GM23338 (cell line): ENCODE measurements at regions not wholly inside any gene's neighbourhood (a gene's known extent, or its start where the extent isn't known, plus 50 kb on each side); places are given as distances from the start of the nearest gene placed in this dataset.

Source experiments
- ATAC-seq: fragments of 200-7000 bp; cut with Tn5 transposase; 3 replicates; pipeline ENCODE4 v1.9.1; 2020
- DNase-seq: peaks from one replicate; pipeline ENCODE4 v3.0.0-alpha.2; 2015; ENCODE audit warnings: low spot score
- H2AFZ ChIP-seq: fragments of 200-600 bp; sonication (generic); 2 replicates; pipeline ENCODE4 v1.8.0; 2016; ENCODE audit warnings: antibody characterized with exemption, mild to moderate bottlenecking, moderate library complexity
- H3F3A ChIP-seq: fragments of 200-600 bp; sonication (generic); replicated peaks from 2 replicates; pipeline ENCODE4 v1.8.0; 2017; ENCODE audit warnings: antibody characterized with exemption, mixed run types, low read depth
- H3K27ac ChIP-seq: fragments of 200-600 bp; sonication (generic); 2 replicates; pipeline ENCODE4 v1.6.1; 2016; ENCODE audit warnings: low read depth
- H3K27me3 ChIP-seq: fragments of 200-600 bp; sonication (generic); 2 replicates; pipeline ENCODE4 v1.8.0; 2016; ENCODE audit warnings: mild to moderate bottlenecking, mixed run types, moderate library complexity; ENCODE audit not compliant: insufficient read depth
- H3K36me3 ChIP-seq: fragments of 200-600 bp; sonication (generic); 2 replicates; pipeline ENCODE4 v1.8.0; 2016; ENCODE audit warnings: mild to moderate bottlenecking; ENCODE audit not compliant: insufficient read depth
- H3K4me1 ChIP-seq: fragments of 200-600 bp; sonication (generic); 2 replicates; pipeline ENCODE4 v1.8.0; 2016; ENCODE audit warnings: mild to moderate bottlenecking, moderate library complexity; ENCODE audit not compliant: insufficient read depth
- H3K4me2 ChIP-seq: fragments of 200-600 bp; sonication (generic); 2 replicates; pipeline ENCODE4 v1.7.1; 2017; ENCODE audit warnings: mixed run types
- H3K4me3 ChIP-seq: fragments of 200-600 bp; sonication (generic); 2 replicates; pipeline ENCODE4 v1.6.1; 2016; ENCODE audit warnings: mixed run types
- H3K79me2 ChIP-seq: fragments of 200-600 bp; sonication (generic); replicated peaks from 2 replicates; pipeline ENCODE4 v1.8.0; 2017; ENCODE audit warnings: mild to moderate bottlenecking; ENCODE audit not compliant: insufficient read depth
- H3K9me2 ChIP-seq: fragments of 200-600 bp; sonication (generic); 2 replicates; pipeline ENCODE4 v1.8.0; 2017; ENCODE audit not compliant: insufficient read depth
- H4K20me1 ChIP-seq: fragments of 200-600 bp; sonication (generic); replicated peaks from 2 replicates; pipeline ENCODE4 v1.8.0; 2017; ENCODE audit warnings: mild to moderate bottlenecking; ENCODE audit not compliant: insufficient read depth
- H3K27ac Mint-ChIP-seq: 2 replicates; pipeline ENCODE4 v1.8.0; 2020; ENCODE audit warnings: inconsistent platforms, mild to moderate bottlenecking, moderate library complexity, mixed read lengths
- H3K27me3 Mint-ChIP-seq: 3 replicates; pipeline ENCODE4 v1.8.0; 2022; ENCODE audit warnings: low read depth, mild to moderate bottlenecking, moderate library complexity, mixed read lengths, inconsistent platforms; ENCODE audit not compliant: insufficient read depth, poor library complexity
- H3K36me3 Mint-ChIP-seq: 3 replicates; pipeline ENCODE4 v1.8.0; 2021; ENCODE audit warnings: low read depth, mild to moderate bottlenecking, inconsistent platforms, moderate library complexity, mixed read lengths
- H3K4me1 Mint-ChIP-seq: 3 replicates; pipeline ENCODE4 v1.8.0; 2020; ENCODE audit warnings: mild to moderate bottlenecking, inconsistent platforms, mixed read lengths
- H3K4me3 Mint-ChIP-seq: 3 replicates; pipeline ENCODE4 v1.8.0; 2021; ENCODE audit warnings: moderate library complexity, mild to moderate bottlenecking, inconsistent platforms, mixed read lengths
- H3K9me3 Mint-ChIP-seq: 3 replicates; pipeline ENCODE4 v1.8.0; 2020; ENCODE audit warnings: moderate library complexity, mild to moderate bottlenecking, inconsistent platforms, mixed read lengths
- CREB1 ChIP-seq: fragments of 250-450 bp; sonication (Bioruptor Pico); IDR thresholded peaks from 2 replicates; pipeline ENCODE4 v1.5.0; 2020; ENCODE audit warnings: low read depth, mild to moderate bottlenecking, moderate library complexity
- CTCF ChIP-seq, 2 experiments: fragments of 200-600 bp in 1 of 2; sonication (generic) in 1 of 2; conservative IDR thresholded peaks; 2 replicates each; pipeline versions ENCODE4 v1.5.1 to v1.6.1; 2016 to 2017; ENCODE audit warnings: antibody characterized with exemption in 2 of 2, low read depth in 2 of 2, mild to moderate bottlenecking in 2 of 2, moderate library complexity in 1 of 2
- ETS1 ChIP-seq: IDR thresholded peaks from 2 replicates; pipeline ENCODE4 v1.6.1; 2016; ENCODE audit warnings: antibody characterized with exemption
- EZH2 ChIP-seq: fragments of 200-600 bp; sonication (generic); IDR thresholded peaks from one replicate; pipeline ENCODE4 v1.8.0; 2017; ENCODE audit warnings: antibody characterized with exemption, mild to moderate bottlenecking, low read depth; ENCODE audit not compliant: unreplicated experiment
- EZH2phosphoT487 ChIP-seq: fragments of 200-600 bp; sonication (generic); IDR thresholded peaks from one replicate; pipeline ENCODE4 v1.8.1; 2018; ENCODE audit warnings: antibody characterized with exemption; ENCODE audit not compliant: unreplicated experiment
- JUNB ChIP-seq: IDR thresholded peaks from one replicate; pipeline ENCODE4 v1.6.1; 2016; ENCODE audit warnings: antibody characterized with exemption; ENCODE audit not compliant: unreplicated experiment
- NANOG ChIP-seq: IDR thresholded peaks from 2 replicates; pipeline ENCODE4 v1.6.1; 2016; ENCODE audit warnings: antibody characterized with exemption, borderline replicate concordance
- POLR2AphosphoS5 ChIP-seq: IDR thresholded peaks from 2 replicates; pipeline ENCODE4 v1.6.1; 2016; ENCODE audit warnings: antibody characterized with exemption, low read depth
- REST ChIP-seq: IDR thresholded peaks from one replicate; pipeline ENCODE4 v1.6.1; 2018; ENCODE audit warnings: antibody characterized with exemption; ENCODE audit not compliant: unreplicated experiment
- STAT1 ChIP-seq: IDR thresholded peaks from one replicate; pipeline ENCODE4 v1.6.1; 2016; ENCODE audit warnings: antibody characterized with exemption; ENCODE audit not compliant: unreplicated experiment
- ZNF114 ChIP-seq: fragments of 250-450 bp; sonication (Bioruptor Pico); IDR thresholded peaks from 2 replicates; pipeline ENCODE4 v1.5.0; 2020; ENCODE audit warnings: mild to moderate bottlenecking, moderate library complexity
- ZNF331 ChIP-seq: fragments of 250-450 bp; sonication (Bioruptor Pico); IDR thresholded peaks from 2 replicates; pipeline ENCODE4 v1.5.0; 2020; ENCODE audit warnings: low read depth, mild to moderate bottlenecking, moderate library complexity
- ZNF462 ChIP-seq: fragments of 250-450 bp; sonication (Bioruptor Pico); IDR thresholded peaks from 2 replicates; pipeline ENCODE4 v1.5.0; 2020; ENCODE audit warnings: mild to moderate bottlenecking, moderate library complexity

- no peak for TF ChIP-seq STAT1
- no peak for TF ChIP-seq ZNF462
- no peak for TF ChIP-seq JUNB
- TF ChIP-seq EZH2: no peak
- no peak for TF ChIP-seq NANOG
- TF ChIP-seq ZNF331 (CRISPR knock-in tag): no peak
- no peak for TF ChIP-seq ETS1
- no peak for TF ChIP-seq POLR2AphosphoS5
- TF ChIP-seq CTCF (conservative IDR thresholded peaks at IDR 0.05; ENCODE audit: low read depth in 2 of 2): no peak
- TF ChIP-seq CREB1: no peak
- TF ChIP-seq REST: no peak
- TF ChIP-seq EZH2phosphoT487: no peak
- TF ChIP-seq ZNF114: no peak
- Mint-ChIP-seq H3K4me3 (no peak overlapping the region), H3K27ac (no peak overlapping the region), H3K9me3 (peaks cover 17% of the 10 kb centered on the region), H3K27me3 (peaks cover 2% of the 10 kb centered on the region), H3K4me1 (no peaks in the 10 kb centered on the region), H3K36me3 (peaks cover 5% of the 10 kb centered on the region; the same call in 2 of the 3 replicates)
- H2AFZ ChIP-seq: no peak overlapping the region
- no peaks in the 10 kb centered on the region for H3K27me3 ChIP-seq
- no peaks in the 10 kb centered on the region for H3K79me2 ChIP-seq
- H3K36me3 ChIP-seq: 0 out of 2 replicates have a peak, but pooled peaks cover 9% of the 10 kb centered on the region
- no peak overlapping the region for H3K27ac ChIP-seq
- H3K4me2 ChIP-seq: no peak overlapping the region
- H4K20me1 ChIP-seq: no peaks in the 10 kb centered on the region
- no peaks in the 10 kb centered on the region for H3F3A ChIP-seq
- DNase-seq: no peak
- ATAC-seq: no peak
- H3K4me3 ChIP-seq: no peak overlapping the region
- H3K4me1 ChIP-seq: no peaks in the 10 kb centered on the region
- H3K9me2 ChIP-seq: no peaks in the 10 kb centered on the region
Observed at GRCh38 chr5:38764937-38765391, 80.8 kb upstream of the OSMR start.
